SK-N-SH treated with all-trans-retinoic acid at 6 μM for 48 hours (cell line): ENCODE measurements at regions not wholly inside any gene's neighbourhood (a gene's known extent, or its start where the extent isn't known, plus 50 kb on each side); places are given as distances from the start of the nearest gene placed in this dataset.

Experiments used
- ATAC-seq: fragments of 200-7000 bp; cut with Tn5 transposase; 3 replicates; pipeline ENCODE4 v1.9.1; 2020; ENCODE audit warnings: mild to moderate bottlenecking, moderate library complexity
- ARNTL ChIP-seq: fragments of 450-650 bp; formaldehyde crosslinking; IDR thresholded peaks from 2 replicates; pipeline ENCODE4 v1.5.0; 2020; ENCODE audit warnings: low read depth, mild to moderate bottlenecking, moderate library complexity, borderline replicate concordance
- BACH2 ChIP-seq: fragments of 250-450 bp; sonication (Bioruptor Pico); IDR thresholded peaks from 2 replicates; pipeline ENCODE4 v1.9.0; 2021; ENCODE audit warnings: mild to moderate bottlenecking, borderline replicate concordance
- CREB5 ChIP-seq: fragments of 250-450 bp; sonication (Bioruptor Pico); IDR thresholded peaks from 2 replicates; pipeline ENCODE4 v1.5.1; 2020; ENCODE audit warnings: low read depth, mild to moderate bottlenecking, moderate library complexity
- CSRNP3 ChIP-seq: fragments of 250-450 bp; sonication (Bioruptor Pico); IDR thresholded peaks from 2 replicates; pipeline ENCODE4 v1.5.1; 2021; ENCODE audit warnings: mild to moderate bottlenecking, moderate library complexity
- ESRRG ChIP-seq: fragments of 250-450 bp; sonication (Bioruptor Pico); IDR thresholded peaks from 2 replicates; pipeline ENCODE4 v1.6.1; 2021; ENCODE audit warnings: mild to moderate bottlenecking
- ISL1 ChIP-seq: fragments of 250-450 bp; sonication (Bioruptor Pico); IDR thresholded peaks from 2 replicates; pipeline ENCODE4 v2.1.2; 2022; ENCODE audit warnings: mild to moderate bottlenecking, moderate library complexity
- OSR1 ChIP-seq: fragments of 250-450 bp; sonication (Bioruptor Pico); IDR thresholded peaks from 2 replicates; pipeline ENCODE4 v1.8.0; 2022; ENCODE audit warnings: moderate library complexity, mild to moderate bottlenecking, inconsistent platforms
- PATZ1 ChIP-seq: fragments of 250-450 bp; sonication (Bioruptor Pico); IDR thresholded peaks from 2 replicates; pipeline ENCODE4 v1.8.0; 2020; ENCODE audit warnings: mild to moderate bottlenecking, moderate library complexity, borderline replicate concordance
- PPARA ChIP-seq: fragments of 250-450 bp; sonication (Bioruptor Pico); IDR thresholded peaks from 2 replicates; pipeline ENCODE4 v1.5.0; 2020; ENCODE audit warnings: mild to moderate bottlenecking, borderline replicate concordance
- RARB ChIP-seq: fragments of 250-450 bp; sonication (Bioruptor Pico); IDR thresholded peaks from 2 replicates; pipeline ENCODE4 v1.8.0; 2021; ENCODE audit warnings: mild to moderate bottlenecking, moderate library complexity
- SNAI2 ChIP-seq: fragments of 250-450 bp; sonication (Bioruptor Pico); IDR thresholded peaks from 2 replicates; pipeline ENCODE4 v1.5.0; 2020; ENCODE audit warnings: mild to moderate bottlenecking, moderate library complexity
- TCF4 ChIP-seq: fragments of 250-450 bp; sonication (Bioruptor Pico); IDR thresholded peaks from 2 replicates; pipeline ENCODE4 v1.8.0; 2021; ENCODE audit warnings: mild to moderate bottlenecking, moderate library complexity, borderline replicate concordance
- TOX ChIP-seq: fragments of 250-450 bp; sonication (Bioruptor Pico); IDR thresholded peaks from 2 replicates; pipeline ENCODE4 v1.8.0; 2021; ENCODE audit warnings: mild to moderate bottlenecking, moderate library complexity, borderline replicate concordance
- TSHZ2 ChIP-seq: fragments of 250-450 bp; sonication (Bioruptor Pico); IDR thresholded peaks from 2 replicates; pipeline ENCODE4 v1.5.0; 2020; ENCODE audit warnings: mild to moderate bottlenecking, moderate library complexity
- ZC3H10 ChIP-seq: fragments of 250-450 bp; sonication (Bioruptor Pico); IDR thresholded peaks from 2 replicates; pipeline ENCODE4 v1.5.1; 2021; ENCODE audit warnings: mild to moderate bottlenecking, moderate library complexity
- ZFP3 ChIP-seq: fragments of 250-450 bp; sonication (Bioruptor Pico); IDR thresholded peaks from 2 replicates; pipeline ENCODE4 v1.5.0; 2020; ENCODE audit warnings: mild to moderate bottlenecking, moderate library complexity
- ZFP30 ChIP-seq: fragments of 450-650 bp; formaldehyde crosslinking; IDR thresholded peaks from 2 replicates; pipeline ENCODE4 v1.5.0; 2022; ENCODE audit warnings: mild to moderate bottlenecking, moderate library complexity
- ZNF565 ChIP-seq: fragments of 450-650 bp; formaldehyde crosslinking; conservative IDR thresholded peaks from 2 replicates; pipeline ENCODE4 v1.5.0; 2020; ENCODE audit warnings: low read depth, mild to moderate bottlenecking, moderate library complexity
- ZNF70 ChIP-seq: fragments of 450-650 bp; formaldehyde crosslinking; IDR thresholded peaks from 2 replicates; pipeline ENCODE4 v1.5.0; 2020; ENCODE audit warnings: mild to moderate bottlenecking, moderate library complexity
- ZNF8 ChIP-seq: fragments of 450-650 bp; formaldehyde crosslinking; IDR thresholded peaks from 2 replicates; pipeline ENCODE4 v1.5.0; 2020; ENCODE audit warnings: mild to moderate bottlenecking, moderate library complexity
- TF ChIP-seq, protein P1 (sequence below): fragments of 250-450 bp; sonication (Bioruptor Pico); IDR thresholded peaks from 2 replicates; pipeline ENCODE4 v1.8.0; 2021; ENCODE audit warnings: low read depth, mild to moderate bottlenecking, moderate library complexity, borderline replicate concordance

- no peak for ATAC-seq
- TF ChIP-seq ESRRG (CRISPR knock-in tag) (no peak), ZFP3 (no peak), ZNF8 (no peak), ZC3H10 (CRISPR knock-in tag) (no peak), BACH2 (CRISPR knock-in tag) (no peak), TSHZ2 (CRISPR knock-in tag) (no peak), PPARA (CRISPR knock-in tag) (no peak), OSR1 (CRISPR knock-in tag) (no peak), CREB5 (no peak), ZNF70 (CRISPR knock-in tag) (no peak), ZFP30 (CRISPR knock-in tag) (no peak)
- TF ChIP-seq, protein P1, sequence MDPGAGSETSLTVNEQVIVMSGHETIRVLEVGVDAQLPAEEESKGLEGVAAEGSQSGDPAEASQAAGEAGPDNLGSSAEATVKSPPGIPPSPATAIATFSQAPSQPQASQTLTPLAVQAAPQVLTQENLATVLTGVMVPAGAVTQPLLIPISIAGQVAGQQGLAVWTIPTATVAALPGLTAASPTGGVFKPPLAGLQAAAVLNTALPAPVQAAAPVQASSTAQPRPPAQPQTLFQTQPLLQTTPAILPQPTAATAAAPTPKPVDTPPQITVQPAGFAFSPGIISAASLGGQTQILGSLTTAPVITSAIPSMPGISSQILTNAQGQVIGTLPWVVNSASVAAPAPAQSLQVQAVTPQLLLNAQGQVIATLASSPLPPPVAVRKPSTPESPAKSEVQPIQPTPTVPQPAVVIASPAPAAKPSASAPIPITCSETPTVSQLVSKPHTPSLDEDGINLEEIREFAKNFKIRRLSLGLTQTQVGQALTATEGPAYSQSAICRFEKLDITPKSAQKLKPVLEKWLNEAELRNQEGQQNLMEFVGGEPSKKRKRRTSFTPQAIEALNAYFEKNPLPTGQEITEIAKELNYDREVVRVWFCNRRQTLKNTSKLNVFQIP (CRISPR knock-in tag): no peak
These were observed 332.5 kb upstream of the ZFP42 start for GRCh38 chr4:187663076-187663475.

DNA sequence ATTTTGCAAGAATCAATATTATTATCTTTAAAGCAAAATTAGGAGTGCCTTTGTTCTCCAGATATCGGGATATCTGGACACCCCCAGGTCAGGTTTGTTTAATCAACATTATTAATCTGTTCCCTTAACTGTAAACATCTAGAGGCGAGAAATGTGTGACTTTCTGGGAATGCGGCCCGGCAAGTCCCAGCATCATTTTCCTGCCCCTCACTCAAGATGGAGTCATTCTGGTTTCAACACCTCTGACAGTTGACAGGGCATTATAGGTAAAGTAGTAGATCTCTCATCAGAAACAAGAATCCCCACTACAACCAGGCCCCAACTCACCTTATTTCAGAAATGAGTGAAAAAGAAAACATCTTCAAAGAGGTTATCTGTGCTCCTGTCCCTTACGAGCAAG, 331.6 kb upstream of the ZFP42 start:
- TF ChIP-seq ZNF565: no peak
- TF ChIP-seq, protein P1 (CRISPR knock-in tag): no peak
- TF ChIP-seq RARB (CRISPR knock-in tag): no peak
- no peak for TF ChIP-seq CSRNP3 (CRISPR knock-in tag)
- TF ChIP-seq ZC3H10 (CRISPR knock-in tag): no peak
- TF ChIP-seq CREB5: no peak
- TF ChIP-seq TCF4: no peak
- no peak for TF ChIP-seq ARNTL
- TF ChIP-seq PATZ1 (CRISPR knock-in tag): no peak
- no peak for TF ChIP-seq TSHZ2 (CRISPR knock-in tag)
- no peak for TF ChIP-seq SNAI2
- no peak for TF ChIP-seq OSR1 (CRISPR knock-in tag)
- TF ChIP-seq ISL1 (CRISPR knock-in tag): no peak
- TF ChIP-seq ZFP30 (CRISPR knock-in tag): no peak
- TF ChIP-seq ZFP3: no peak
- TF ChIP-seq ZNF8: no peak
- no peak for TF ChIP-seq ESRRG (CRISPR knock-in tag)
- no peak for TF ChIP-seq TOX (CRISPR knock-in tag)
- TF ChIP-seq BACH2 (CRISPR knock-in tag): no peak
- ATAC-seq: no peak
